SKM-1 treated with dmso at 0.1 percent for 144 hours (cell line): ENCODE measurements at regions not wholly inside any gene's neighbourhood (a gene's known extent, or its start where the extent isn't known, plus 50 kb on each side); places are given as distances from the start of the nearest gene placed in this dataset.
"Not testable (repeated sequence)": the region's sequence is repeated elsewhere in the genome, so short reads cannot be mapped to it uniquely, and the experiment has no call there.

Source experiments
- DNase-seq: peaks from one replicate; lab custom pipeline; 2025; ENCODE audit not compliant: unreplicated experiment; lab: John Stamatoyannopoulos, UW

- no peak for DNase-seq
Measured at GRCh38 chr4:94141001-94141400, 66.7 kb upstream of the SMARCAD1 start.

GRCh38 chr4:94148052-94148451 lies 59.6 kb upstream of the SMARCAD1 start:
- not testable (repeated sequence) for DNase-seq

GRCh38 chr4:94152466-94152865 lies 55.2 kb upstream of the SMARCAD1 start:
- no peak for DNase-seq

GRCh38 chr4:94155404-94155803 lies 52.3 kb upstream of the SMARCAD1 start:
- DNase-seq = not testable (repeated sequence)

GRCh38 chr4:94156826-94157225 lies 50.8 kb upstream of the SMARCAD1 start:
- DNase-seq = no peak
